ENCODE measurements at regions not wholly inside any gene's neighbourhood (a gene's known extent, or its start where the extent isn't known, plus 50 kb on each side); places are given as distances from the start of the nearest gene placed in this dataset.

- TF ChIP-seq CTCF (IDR thresholded peaks at IDR 0.05) (no peak), POLR2A (IDR thresholded peaks at IDR 0.05) (no peak)
These were observed 355.0 kb downstream of the RNF144A start for GRCh38 chr2:7272210-7272609.
